Colonic mucosa (tissue), 4 donors: ENCODE measurements at regions not wholly inside any gene's neighbourhood (a gene's known extent, or its start where the extent isn't known, plus 50 kb on each side); places are given as distances from the start of the nearest gene placed in this dataset.

Experiments
- DNase-seq: peaks from one replicate; pipeline ENCODE4 v3.0.0-alpha.2; 2020
- H3K27ac ChIP-seq: fragments of 200-600 bp; one replicate; pipeline ENCODE4 v1.8.0; 2021
- H3K27me3 ChIP-seq: fragments of 200-600 bp; one replicate; pipeline ENCODE4 v1.8.0; 2021
- H3K36me3 ChIP-seq: fragments of 200-600 bp; one replicate; pipeline ENCODE4 v1.8.0; 2021
- H3K4me1 ChIP-seq: fragments of 200-600 bp; one replicate; pipeline ENCODE4 v1.8.0; 2021; ENCODE audit warnings: mild to moderate bottlenecking
- H3K4me3 ChIP-seq: fragments of 200-600 bp; one replicate; pipeline ENCODE4 v1.8.0; 2021
- H3K9ac ChIP-seq, 2 donors: one replicate each; pipeline ENCODE4 v1.7.0; 2013; ENCODE audit warnings: control low read depth in 2 of 2, low read depth in 2 of 2, low read length in 2 of 2
- H3K9me3 ChIP-seq: fragments of 200-600 bp; one replicate; pipeline ENCODE4 v1.8.0; 2021
- intact Hi-C: fragments of 100-400 bp; cut with DNase I; formaldehyde crosslinking; loops from one replicate; pipeline ENCODE4 v1.14.1; 2022
- TF ChIP-seq, protein P1 (sequence below): fragments of 200-600 bp; IDR thresholded peaks from one replicate; pipeline ENCODE4 v1.8.0; 2022; ENCODE audit warnings: antibody characterized with exemption, mild to moderate bottlenecking
- donor health status: healthy.
- donor health status: DM: no; HTN: no; CAD: no.
- donor health status: DM: no; HTN: no; CAD: no.

DNA sequence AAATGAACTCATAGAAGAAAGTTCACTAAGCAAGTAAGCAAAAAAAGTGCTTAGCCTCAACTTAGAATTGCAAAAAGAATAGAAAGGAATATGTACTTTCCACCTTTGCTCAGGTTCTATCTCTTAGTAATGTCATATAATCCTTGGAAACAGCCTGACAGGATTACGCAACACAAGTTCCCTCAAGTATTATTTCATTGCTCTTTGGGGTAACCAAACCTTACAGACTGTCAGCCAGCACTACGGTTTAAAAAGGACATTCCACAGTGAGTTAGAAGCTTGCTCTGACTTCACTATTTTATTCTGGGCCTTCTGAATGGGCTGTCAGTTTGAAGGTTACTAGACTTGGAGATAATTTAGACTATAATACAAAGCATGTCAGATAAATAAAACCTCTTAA, 264.0 kb downstream of the ATXN7L3B start:
- Histone ChIP-seq H3K27me3 (no peaks in the 10 kb centered on the region), H3K9me3 (no peaks in the 10 kb centered on the region), H3K4me1 (no peaks in the 10 kb centered on the region), H3K27ac (no peak overlapping the region), H3K36me3 (no peaks in the 10 kb centered on the region), H3K4me3 (no peak overlapping the region), H3K9ac (no peak overlapping the region)
- intact Hi-C loops = no loop called here
- TF ChIP-seq, protein P1, sequence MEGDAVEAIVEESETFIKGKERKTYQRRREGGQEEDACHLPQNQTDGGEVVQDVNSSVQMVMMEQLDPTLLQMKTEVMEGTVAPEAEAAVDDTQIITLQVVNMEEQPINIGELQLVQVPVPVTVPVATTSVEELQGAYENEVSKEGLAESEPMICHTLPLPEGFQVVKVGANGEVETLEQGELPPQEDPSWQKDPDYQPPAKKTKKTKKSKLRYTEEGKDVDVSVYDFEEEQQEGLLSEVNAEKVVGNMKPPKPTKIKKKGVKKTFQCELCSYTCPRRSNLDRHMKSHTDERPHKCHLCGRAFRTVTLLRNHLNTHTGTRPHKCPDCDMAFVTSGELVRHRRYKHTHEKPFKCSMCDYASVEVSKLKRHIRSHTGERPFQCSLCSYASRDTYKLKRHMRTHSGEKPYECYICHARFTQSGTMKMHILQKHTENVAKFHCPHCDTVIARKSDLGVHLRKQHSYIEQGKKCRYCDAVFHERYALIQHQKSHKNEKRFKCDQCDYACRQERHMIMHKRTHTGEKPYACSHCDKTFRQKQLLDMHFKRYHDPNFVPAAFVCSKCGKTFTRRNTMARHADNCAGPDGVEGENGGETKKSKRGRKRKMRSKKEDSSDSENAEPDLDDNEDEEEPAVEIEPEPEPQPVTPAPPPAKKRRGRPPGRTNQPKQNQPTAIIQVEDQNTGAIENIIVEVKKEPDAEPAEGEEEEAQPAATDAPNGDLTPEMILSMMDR = no peak
- no peak for DNase-seq

DNA sequence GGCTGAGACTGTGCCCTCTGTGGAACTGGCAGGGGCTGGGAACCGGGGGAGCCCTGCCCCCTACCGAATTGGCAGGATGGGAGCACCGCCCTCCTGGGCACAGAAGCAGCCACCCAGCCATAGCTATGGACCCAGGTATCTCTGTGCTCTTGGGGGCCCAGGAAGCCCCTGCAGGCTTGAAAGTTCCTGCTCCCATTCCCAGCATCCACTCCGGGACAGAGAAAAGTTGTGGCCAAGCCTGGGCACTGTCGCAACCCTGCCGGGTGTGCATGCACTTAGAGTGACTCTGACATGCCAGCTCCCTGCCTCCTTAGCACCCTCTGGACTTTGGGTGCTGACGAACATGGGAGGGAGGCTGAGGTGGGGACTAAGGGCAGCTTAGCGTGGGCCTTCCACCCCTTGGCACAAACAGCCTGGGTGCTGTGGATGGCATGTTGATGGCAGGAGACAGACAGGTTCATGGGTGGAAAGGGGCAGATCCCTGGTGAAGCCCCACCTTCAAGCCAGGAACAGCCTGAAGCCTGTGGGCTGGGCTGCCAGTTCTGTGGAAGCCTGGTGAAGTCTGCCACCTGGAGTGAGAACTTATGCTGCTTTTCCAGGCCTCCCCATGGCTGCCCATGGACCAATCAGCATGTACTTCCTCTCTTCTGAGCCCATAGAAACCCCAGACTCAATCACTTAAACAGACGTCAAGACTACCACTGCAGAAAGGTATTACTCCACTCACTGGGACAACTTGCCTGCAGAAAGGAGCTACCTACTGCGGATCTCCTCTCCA, 279.0 kb downstream of the ATXN7L3B start:
- H3K4me1 ChIP-seq = no peaks in the 10 kb centered on the region
- H3K27me3 ChIP-seq = no peaks in the 10 kb centered on the region
- H3K36me3 ChIP-seq = no peaks in the 10 kb centered on the region
- TF ChIP-seq, protein P1 = no peak
- no peak overlapping the region for H3K9ac ChIP-seq
- intact Hi-C loops = no loop called here
- H3K4me3 ChIP-seq = no peak overlapping the region
- no peak for DNase-seq
- H3K9me3 ChIP-seq = no peaks in the 10 kb centered on the region
- H3K27ac ChIP-seq = no peak overlapping the region

DNA sequence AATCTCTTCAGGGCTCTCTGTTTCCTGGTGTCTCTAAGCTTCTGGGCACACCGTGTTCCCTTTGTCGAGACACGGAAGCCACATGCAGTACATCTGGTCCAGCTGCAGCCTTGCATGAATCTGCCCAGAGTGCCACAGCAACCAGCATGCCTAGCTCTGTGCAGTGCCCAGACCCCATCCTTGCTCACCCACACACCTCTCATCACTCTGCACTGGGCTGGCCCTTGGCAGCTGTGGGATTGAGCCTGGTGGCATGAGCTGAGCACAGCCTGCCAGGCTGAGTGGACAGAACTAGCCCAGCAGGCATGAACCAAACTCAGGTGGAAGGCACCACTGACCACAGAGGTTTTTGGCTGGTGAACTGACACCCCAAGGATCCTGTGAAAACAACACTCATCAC, 279.9 kb downstream of the ATXN7L3B start:
- Histone ChIP-seq H3K27ac (no peak overlapping the region), H3K9me3 (no peaks in the 10 kb centered on the region), H3K27me3 (no peaks in the 10 kb centered on the region), H3K9ac (no peak overlapping the region), H3K4me3 (no peak overlapping the region), H3K36me3 (no peaks in the 10 kb centered on the region), H3K4me1 (no peaks in the 10 kb centered on the region)
- intact Hi-C loops = no loop called here
- TF ChIP-seq, protein P1 = no peak
- DNase-seq = no peak

DNA sequence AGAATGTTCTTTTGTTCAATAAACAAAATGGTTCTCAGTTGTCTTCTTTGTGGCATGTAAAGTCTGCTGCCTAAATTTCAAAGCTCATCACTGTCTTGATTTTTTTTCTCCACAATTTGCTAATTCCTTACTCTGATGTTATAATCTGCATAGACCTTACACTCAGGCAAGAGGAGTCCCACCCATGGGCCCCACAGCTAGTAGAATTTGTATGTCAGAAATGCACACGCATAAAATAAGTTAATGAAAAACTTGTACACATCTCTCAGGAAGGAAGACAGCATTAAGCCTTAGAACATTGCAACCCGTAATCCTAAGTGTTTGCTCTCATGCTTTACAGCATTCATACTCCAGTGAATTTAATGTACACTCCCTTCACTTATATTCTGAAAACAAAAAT, 280.8 kb downstream of the ATXN7L3B start:
- H3K4me1 ChIP-seq = no peaks in the 10 kb centered on the region
- H3K9me3 ChIP-seq = no peaks in the 10 kb centered on the region
- no peaks in the 10 kb centered on the region for H3K27me3 ChIP-seq
- no peak overlapping the region for H3K27ac ChIP-seq
- no peaks in the 10 kb centered on the region for H3K36me3 ChIP-seq
- H3K4me3 ChIP-seq = no peak overlapping the region
- H3K9ac ChIP-seq = no peak overlapping the region
- TF ChIP-seq, protein P1 = no peak
- DNase-seq = no peak
- intact Hi-C loops = no loop called here

DNA sequence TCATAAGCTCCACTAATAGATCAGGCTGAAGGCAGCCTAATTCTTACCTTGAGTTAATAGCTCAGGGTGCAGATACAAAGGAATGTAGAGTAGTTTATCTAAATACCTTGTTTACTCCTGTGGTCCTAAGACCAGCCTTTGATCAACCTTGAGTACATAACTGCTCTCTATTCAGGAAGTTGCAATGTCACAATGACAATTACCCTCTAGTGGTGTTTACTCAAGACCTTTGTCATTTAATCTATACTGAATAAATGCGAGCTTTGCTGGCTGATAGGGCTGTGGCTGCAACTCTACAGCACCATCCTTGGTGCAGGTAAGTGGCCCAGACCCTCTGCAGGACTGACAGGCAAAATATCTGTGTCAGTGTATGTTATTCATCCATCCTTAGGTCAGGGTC, 282.7 kb downstream of the ATXN7L3B start:
- TF ChIP-seq, protein P1 = no peak
- DNase-seq = no peak
- Histone ChIP-seq H3K4me3 (no peak overlapping the region), H3K9me3 (no peaks in the 10 kb centered on the region), H3K27ac (no peak overlapping the region), H3K9ac (no peak overlapping the region), H3K36me3 (no peaks in the 10 kb centered on the region), H3K4me1 (no peaks in the 10 kb centered on the region), H3K27me3 (no peaks in the 10 kb centered on the region)
- intact Hi-C loops = no loop called here
